ENCODE measurements at regions not wholly inside any gene's neighbourhood (a gene's known extent, or its start where the extent isn't known, plus 50 kb on each side); places are given as distances from the start of the nearest gene placed in this dataset.

DNA sequence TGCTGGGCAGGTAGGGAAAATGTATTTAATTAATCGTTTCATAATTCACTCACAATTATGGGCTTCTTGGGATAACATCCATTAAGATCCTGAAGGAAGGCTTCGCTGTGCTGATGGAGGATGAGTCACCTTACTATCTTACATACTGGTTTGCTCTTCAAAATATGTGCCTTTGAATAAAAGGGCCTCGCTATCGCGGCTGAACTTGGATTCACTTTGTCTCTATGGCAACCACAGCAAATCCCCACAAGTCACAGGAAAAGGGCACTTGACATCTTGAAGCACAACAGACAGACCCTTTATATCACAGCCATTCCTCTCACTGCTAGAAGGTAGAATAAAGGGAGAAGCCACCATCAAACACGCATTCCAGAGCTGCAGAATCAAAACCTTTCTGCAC is 141.3 kb upstream of the MYLIP start:
- H3K4me3 Mint-ChIP-seq = no peak overlapping the region
- no peak overlapping the region for H4K8ac ChIP-seq (replicated peaks; ENCODE audit: insufficient read length, low read depth, low read length)
- no peak overlapping the region for H2AFZ ChIP-seq (ENCODE audit: low read length)
- H3K4me2 ChIP-seq (ENCODE audit: insufficient read depth, insufficient read length, low read length) = peak overlapping the region; percentile 26
- no peaks in the 10 kb centered on the region; a peak in 1 of 5 replicates for H3K9me3 Mint-ChIP-seq
- H2BK15ac ChIP-seq (ENCODE audit: low read depth, low read length) = no peak overlapping the region
- no CpG with 5 or more reads among the region's 6 CpGs for WGBS (ENCODE audit: extremely low coverage, insufficient read length, low lambda C conversion rate)
- H3K23me2 ChIP-seq (ENCODE audit: insufficient read length, low read depth, low read length, poor library complexity, severe bottlenecking) = no peaks in the 10 kb centered on the region
- H2AK5ac ChIP-seq (ENCODE audit: insufficient read length, low read length) = no peak overlapping the region
- H2BK5ac ChIP-seq (ENCODE audit: insufficient read length, low read length) = no peak overlapping the region
- H2BK20ac ChIP-seq (ENCODE audit: low read depth, low read length, poor library complexity, severe bottlenecking) = no peak overlapping the region
- no peak overlapping the region for H3K23ac ChIP-seq (ENCODE audit: insufficient read length, low read depth, low read length)
- peak; percentile 38 for DNase-seq
- no peak overlapping the region for H4K91ac ChIP-seq (ENCODE audit: insufficient read length, low read depth, low read length)
- no peak overlapping the region for H3K14ac ChIP-seq (ENCODE audit: insufficient read depth, low read length)
- no peak overlapping the region for H3K4ac ChIP-seq (ENCODE audit: low read depth, low read length)
- no peak overlapping the region for H4K5ac ChIP-seq (ENCODE audit: insufficient read length, low read depth, low read length)
- no peaks in the 10 kb centered on the region for H3K79me1 ChIP-seq (ENCODE audit: insufficient read depth, low read depth, low read length, poor library complexity, severe bottlenecking)
- H3K9ac ChIP-seq (ENCODE audit: extremely low read depth, insufficient read length, low read length) = no peak overlapping the region
- no peak overlapping the region for H3K27ac ChIP-seq (ENCODE audit: insufficient read length, low read depth, low read length)
- no peak overlapping the region for H3K27ac Mint-ChIP-seq
- no peak overlapping the region for H2BK120ac ChIP-seq (ENCODE audit: low read depth, low read length, poor library complexity, severe bottlenecking)
- TF ChIP-seq, protein P1, sequence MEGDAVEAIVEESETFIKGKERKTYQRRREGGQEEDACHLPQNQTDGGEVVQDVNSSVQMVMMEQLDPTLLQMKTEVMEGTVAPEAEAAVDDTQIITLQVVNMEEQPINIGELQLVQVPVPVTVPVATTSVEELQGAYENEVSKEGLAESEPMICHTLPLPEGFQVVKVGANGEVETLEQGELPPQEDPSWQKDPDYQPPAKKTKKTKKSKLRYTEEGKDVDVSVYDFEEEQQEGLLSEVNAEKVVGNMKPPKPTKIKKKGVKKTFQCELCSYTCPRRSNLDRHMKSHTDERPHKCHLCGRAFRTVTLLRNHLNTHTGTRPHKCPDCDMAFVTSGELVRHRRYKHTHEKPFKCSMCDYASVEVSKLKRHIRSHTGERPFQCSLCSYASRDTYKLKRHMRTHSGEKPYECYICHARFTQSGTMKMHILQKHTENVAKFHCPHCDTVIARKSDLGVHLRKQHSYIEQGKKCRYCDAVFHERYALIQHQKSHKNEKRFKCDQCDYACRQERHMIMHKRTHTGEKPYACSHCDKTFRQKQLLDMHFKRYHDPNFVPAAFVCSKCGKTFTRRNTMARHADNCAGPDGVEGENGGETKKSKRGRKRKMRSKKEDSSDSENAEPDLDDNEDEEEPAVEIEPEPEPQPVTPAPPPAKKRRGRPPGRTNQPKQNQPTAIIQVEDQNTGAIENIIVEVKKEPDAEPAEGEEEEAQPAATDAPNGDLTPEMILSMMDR (conservative IDR thresholded peaks at IDR 0.05) = no peak
- no peaks in the 10 kb centered on the region for H3K27me3 ChIP-seq (ENCODE audit: insufficient read depth, low read length)
- H3K36me3 Mint-ChIP-seq (ENCODE audit: insufficient read depth in 1 of 3, low read depth in 3 of 3) = no peaks in the 10 kb centered on the region; a peak in 1 of 7 replicates
- no peaks in the 10 kb centered on the region for H3K4me1 ChIP-seq (ENCODE audit: insufficient read depth, low read length)
- no peak overlapping the region for H3K56ac ChIP-seq (ENCODE audit: insufficient read length, low read depth, low read length)
- no peak overlapping the region for H3T11ph ChIP-seq (ENCODE audit: low read length)
- no peaks in the 10 kb centered on the region for H3K9me3 ChIP-seq (ENCODE audit: control insufficient read depth, low read depth, low read length)
- H3K4me1 Mint-ChIP-seq = peaks cover 11 to 13% of the 10 kb centered on the region in 2 experiments; a peak in 3 of 4 replicates
- no peak overlapping the region for H2BK12ac ChIP-seq (ENCODE audit: insufficient read length, low read depth, low read length)
- no peaks in the 10 kb centered on the region for H4K20me1 ChIP-seq (ENCODE audit: control insufficient read depth, insufficient read depth, insufficient read length)
- H3K27me3 Mint-ChIP-seq (ENCODE audit: low read depth) = no peaks in the 10 kb centered on the region; the same call in 1 of the 2 replicates
- H3K79me2 ChIP-seq (ENCODE audit: insufficient read depth, low read length) = no peaks in the 10 kb centered on the region
- no peak overlapping the region for H3K18ac ChIP-seq (ENCODE audit: insufficient read length, low read depth, low read length)
